ENCODE measurements at regions not wholly inside any gene's neighbourhood (a gene's known extent, or its start where the extent isn't known, plus 50 kb on each side); places are given as distances from the start of the nearest gene placed in this dataset.
"Not testable (repeated sequence)": the region's sequence is repeated elsewhere in the genome, so short reads cannot be mapped to it uniquely, and the experiment has no call there.

DNA sequence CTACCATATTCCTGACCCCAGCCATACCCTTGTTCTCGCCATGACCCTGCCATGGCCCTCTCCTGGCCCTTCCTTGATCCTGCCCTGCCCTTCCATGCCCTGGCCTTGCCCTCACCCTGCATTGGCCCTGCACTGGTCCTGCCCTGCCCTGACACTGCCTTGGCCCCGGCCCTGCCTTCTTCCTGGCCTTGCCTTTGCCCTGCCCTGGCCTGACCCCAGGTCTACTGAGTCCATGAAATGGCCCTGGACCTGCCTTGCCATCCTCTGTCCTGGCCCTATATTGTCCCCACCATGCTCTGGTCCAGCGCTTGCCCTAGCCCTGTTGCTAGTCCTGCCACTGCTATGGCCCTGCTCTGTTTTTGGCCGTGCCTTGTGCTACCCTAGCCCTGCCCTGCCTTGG, 536.1 kb downstream of the FOXD4L6 start:
- FAIRE-seq; intact Hi-C loops (cut with DNase I); H3K27me3 ChIP-seq; H3K36me3 ChIP-seq; H3K4me1 ChIP-seq; H3K27ac ChIP-seq; H3K9me3 ChIP-seq; H3K4me3 ChIP-seq; ATAC-seq: not testable (repeated sequence)
- DNase-seq = peak in 3 of 6 donors; percentile 8 to 69 (median 21)
- WGBS, 2 donors = 63 to 74% methylated on average over 3 of the region's 4 CpGs

DNA sequence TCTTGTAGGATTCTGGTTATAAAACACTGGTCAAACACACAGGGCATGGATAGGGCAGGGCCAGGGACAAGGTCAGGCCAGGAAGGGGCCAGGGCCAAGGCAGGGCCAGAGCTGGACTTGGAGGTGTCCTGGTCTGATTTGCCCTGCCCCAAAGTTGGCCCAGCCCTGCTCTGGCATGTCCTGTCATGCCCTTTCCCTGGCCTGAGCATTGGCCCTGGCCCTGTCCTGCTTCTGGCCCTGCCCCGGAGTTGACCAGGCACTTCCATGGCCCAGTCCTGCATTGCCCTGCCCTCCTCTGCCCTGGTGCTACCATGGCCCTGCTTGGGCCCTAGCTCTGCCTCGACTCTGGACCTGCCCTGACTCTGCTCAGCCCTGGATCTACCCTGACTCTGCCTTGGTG, 536.6 kb downstream of the FOXD4L6 start:
- 47 to 55% methylated on average over 2 of the region's 2 CpGs for WGBS, 2 donors
- H3K4me1 ChIP-seq; H3K4me3 ChIP-seq; FAIRE-seq; H3K27me3 ChIP-seq; ATAC-seq; intact Hi-C loops (cut with DNase I); H3K27ac ChIP-seq; H3K9me3 ChIP-seq; H3K36me3 ChIP-seq: not testable (repeated sequence)
- peak in 4 of 6 donors; percentile 13 to 75 (median 38) for DNase-seq

DNA sequence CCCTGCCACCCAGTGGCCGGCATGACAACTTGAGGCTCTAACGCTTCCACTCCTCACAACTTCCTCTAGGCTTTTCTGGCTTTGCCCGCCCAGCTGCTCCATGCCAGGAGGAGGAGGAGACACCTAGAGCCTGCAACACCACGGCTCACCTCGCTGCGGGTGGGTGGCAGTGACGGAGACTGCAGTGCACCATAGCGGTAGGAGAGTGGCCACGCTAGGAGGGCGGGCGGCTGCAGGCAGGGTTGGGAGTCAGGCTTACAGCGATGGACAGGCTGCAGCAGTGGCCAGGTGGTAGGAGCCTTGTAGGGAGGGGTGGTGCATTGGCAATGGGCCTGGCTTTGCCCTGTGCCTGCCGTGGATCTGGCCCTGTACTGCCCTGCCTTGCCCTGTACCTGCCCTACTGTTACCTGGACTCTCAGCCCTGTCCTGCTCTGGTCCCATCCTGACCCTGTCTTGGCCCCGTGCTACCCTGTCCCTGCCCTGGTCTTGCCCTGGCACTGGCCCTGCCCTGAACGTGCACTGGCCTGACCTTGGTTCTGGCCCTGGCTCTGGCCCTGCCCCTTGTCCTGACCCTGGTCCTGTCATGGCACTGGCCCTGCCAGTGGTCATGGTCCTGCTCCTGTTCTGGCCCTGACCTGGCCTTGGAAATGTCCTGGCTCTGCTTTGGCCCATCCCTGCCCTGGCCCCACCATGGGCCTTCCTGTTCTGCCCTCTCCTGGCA, 540.8 kb downstream of the FOXD4L6 start:
- H3K4me3 ChIP-seq; H3K27ac ChIP-seq; H3K27me3 ChIP-seq; FAIRE-seq; intact Hi-C loops (cut with DNase I); H3K36me3 ChIP-seq; ATAC-seq; H3K9me3 ChIP-seq; H3K4me1 ChIP-seq: not testable (repeated sequence)
- WGBS, 2 donors = 73 to 87% methylated on average over 13 to 15 of the region's 15 CpGs
- peak in 4 of 6 donors; percentile 12 to 76 (median 25) for DNase-seq

DNA sequence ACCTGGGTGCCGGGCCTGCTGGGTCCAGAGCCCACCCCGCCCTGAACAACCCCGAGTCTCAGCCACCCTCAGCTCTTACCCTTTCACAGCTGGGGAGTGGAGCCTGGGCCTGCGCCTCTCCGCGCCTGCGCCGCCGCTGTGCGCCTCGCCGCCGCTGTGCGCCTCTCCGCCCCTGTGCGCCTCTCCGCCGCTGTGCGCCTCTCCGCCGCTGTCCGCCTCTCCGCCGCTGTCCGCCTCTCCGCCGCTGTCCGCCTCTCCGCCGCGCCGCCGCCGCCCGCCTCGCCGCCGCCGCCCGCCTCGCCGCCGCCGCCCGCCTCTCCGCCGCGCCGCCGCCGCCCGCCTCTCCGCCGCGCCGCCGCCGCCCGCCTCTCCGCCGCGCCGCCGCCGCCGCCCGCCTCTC, 544.4 kb downstream of the FOXD4L6 start:
- intact Hi-C loops (cut with DNase I); H3K4me3 ChIP-seq; H3K27me3 ChIP-seq; H3K4me1 ChIP-seq; FAIRE-seq; H3K27ac ChIP-seq; H3K36me3 ChIP-seq; H3K9me3 ChIP-seq: not testable (repeated sequence)
- peak in 5 of 6 donors; percentile 11 to 58 (median 29) for DNase-seq
- ATAC-seq = peak in 1 of 4 donors; percentile 61
- 51 to 70% methylated on average over 12 to 46 of the region's 67 CpGs for WGBS, 2 donors

DNA sequence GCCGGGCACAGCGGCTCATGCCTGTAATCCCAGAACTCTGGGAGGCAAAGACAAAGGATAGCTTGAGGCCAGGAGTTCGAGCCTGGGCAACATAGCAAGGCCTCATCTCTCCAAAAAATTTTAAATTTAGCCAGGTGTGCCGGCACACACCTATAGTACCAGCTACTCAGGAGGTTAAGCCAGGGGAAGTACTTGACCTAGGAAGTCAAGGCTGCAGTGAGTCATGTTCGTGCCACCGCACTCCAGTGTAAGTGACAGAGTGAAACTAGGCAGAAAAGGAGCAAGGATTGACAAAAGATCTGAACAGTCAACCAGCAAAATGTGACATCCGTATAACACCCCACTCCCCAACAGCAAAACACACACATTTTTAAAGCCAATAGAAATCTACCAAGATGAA, 545.3 kb downstream of the FOXD4L6 start:
- H3K9me3 ChIP-seq; H3K36me3 ChIP-seq; H3K27ac ChIP-seq; H3K4me1 ChIP-seq; intact Hi-C loops (cut with DNase I); H3K4me3 ChIP-seq; ATAC-seq; H3K27me3 ChIP-seq; FAIRE-seq: not testable (repeated sequence)
- DNase-seq = peak in 1 of 6 donors; percentile 17
- 55 to 87% methylated on average over 5 of the region's 7 CpGs for WGBS, 2 donors

DNA sequence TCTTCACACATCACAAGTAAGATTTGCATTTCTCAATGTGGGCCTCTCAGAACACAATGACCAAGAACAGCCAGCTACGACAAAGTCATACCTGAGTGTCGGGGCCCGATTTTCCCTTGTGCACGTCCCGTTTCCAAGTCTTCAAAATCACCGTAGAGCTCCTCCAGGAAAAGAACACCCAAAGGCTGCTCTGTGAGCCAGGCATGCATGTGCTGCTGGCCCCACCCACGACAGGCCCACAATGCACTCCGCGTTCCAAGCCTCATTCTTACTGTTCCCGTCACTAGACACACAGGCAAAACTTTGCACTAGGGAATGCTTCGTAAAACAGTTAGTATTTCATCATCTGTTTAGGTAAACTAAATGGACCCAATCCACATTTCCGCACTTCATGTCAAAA, 549.6 kb downstream of the FOXD4L6 start:
- H3K4me3 ChIP-seq; H3K27me3 ChIP-seq; H3K4me1 ChIP-seq; H3K9me3 ChIP-seq; FAIRE-seq; ATAC-seq; H3K27ac ChIP-seq; intact Hi-C loops (cut with DNase I); H3K36me3 ChIP-seq: not testable (repeated sequence)
- DNase-seq = peak in 2 of 6 donors; percentile 8 to 23
- WGBS, 2 donors = 69 to 83% methylated on average over 12 of the region's 12 CpGs

Measured in pancreas (tissue), 10 donors.